ENCODE measurements at regions not wholly inside any gene's neighbourhood (a gene's known extent, or its start where the extent isn't known, plus 50 kb on each side); places are given as distances from the start of the nearest gene placed in this dataset.

- DNase-seq: no peak
These were observed 78.0 kb upstream of the IPO9 start for GRCh38 chr1:201750934-201751333.

GRCh38 chr1:201751872-201752271 lies 77.1 kb upstream of the IPO9 start:
- no peak for DNase-seq

- DNase-seq: no peak
These were observed 76.6 kb upstream of the IPO9 start for GRCh38 chr1:201752333-201752732.

GRCh38 chr1:201753492-201753891 lies 75.5 kb upstream of the IPO9 start:
- no peak for DNase-seq

- DNase-seq: no peak
These were observed 74.6 kb upstream of the IPO9 start for GRCh38 chr1:201754353-201754752.

GRCh38 chr1:201755200-201755599 lies 73.8 kb upstream of the IPO9 start:
- no peak for DNase-seq

GRCh38 chr1:201756406-201756805 lies 72.6 kb upstream of the IPO9 start:
- no peak for DNase-seq

GRCh38 chr1:201758499-201759050 lies 70.4 kb upstream of the IPO9 start:
- no peak for DNase-seq

GRCh38 chr1:201759194-201759815 lies 69.7 kb upstream of the IPO9 start:
- no peak for DNase-seq

GRCh38 chr1:201760516-201760915 lies 68.4 kb upstream of the IPO9 start:
- DNase-seq: no peak

- DNase-seq: no peak
These were observed 67.8 kb upstream of the IPO9 start for GRCh38 chr1:201761178-201761577.

- DNase-seq: no peak
These were observed 67.1 kb upstream of the IPO9 start for GRCh38 chr1:201761871-201762270.

GRCh38 chr1:201762381-201762780 lies 66.6 kb upstream of the IPO9 start:
- DNase-seq: no peak

GRCh38 chr1:201763455-201764140 lies 65.4 kb upstream of the IPO9 start:
- no peak for DNase-seq

- no peak for DNase-seq
These were observed 64.8 kb upstream of the IPO9 start for GRCh38 chr1:201764166-201764565.

- DNase-seq: no peak
These were observed 64.4 kb upstream of the IPO9 start for GRCh38 chr1:201764579-201764978.

GRCh38 chr1:201766131-201766866 lies 62.7 kb upstream of the IPO9 start:
- DNase-seq: no peak

GRCh38 chr1:201767339-201767738 lies 61.6 kb upstream of the IPO9 start:
- DNase-seq: no peak

GRCh38 chr1:201769072-201769471 lies 59.9 kb upstream of the IPO9 start:
- DNase-seq: no peak

GRCh38 chr1:201769966-201770365 lies 59.0 kb upstream of the IPO9 start:
- DNase-seq: no peak

GRCh38 chr1:201771466-201771865 lies 57.5 kb upstream of the IPO9 start:
- no peak for DNase-seq

GRCh38 chr1:201772178-201772577 lies 56.8 kb upstream of the IPO9 start:
- no peak for DNase-seq

GRCh38 chr1:201773764-201774163 lies 55.2 kb upstream of the IPO9 start:
- no peak for DNase-seq
